ENCODE measurements at regions not wholly inside any gene's neighbourhood (a gene's known extent, or its start where the extent isn't known, plus 50 kb on each side); places are given as distances from the start of the nearest gene placed in this dataset.

DNA sequence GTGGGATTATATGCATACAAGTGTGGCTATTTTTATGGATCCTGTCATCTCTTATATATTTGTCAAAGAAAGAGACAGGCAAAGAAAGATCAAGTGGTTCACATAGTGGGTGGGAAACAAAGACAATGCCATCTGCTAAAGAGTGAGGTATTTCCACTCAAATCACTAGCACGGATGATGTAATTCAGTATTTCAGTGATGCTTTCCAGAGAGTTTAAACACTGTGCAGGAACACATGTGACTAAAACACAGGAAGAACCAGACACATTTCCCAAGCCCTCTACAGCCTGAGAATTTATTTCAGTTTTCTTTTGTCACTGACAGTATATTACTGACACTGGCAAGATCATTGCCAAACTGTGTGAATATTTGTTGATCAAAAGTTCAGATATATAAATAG, 885.7 kb upstream of the CELF2 start (continued):
- TF ChIP-seq RARB (CRISPR knock-in tag; IDR thresholded peaks at IDR 0.05) (no peak), ARNTL (CRISPR knock-in tag; IDR thresholded peaks at IDR 0.05; ENCODE audit: borderline replicate concordance, low read depth) (no peak), CSDC2 (CRISPR knock-in tag; IDR thresholded peaks at IDR 0.05) (no peak), ZC3H10 (CRISPR knock-in tag; IDR thresholded peaks at IDR 0.05) (no peak)

DNA sequence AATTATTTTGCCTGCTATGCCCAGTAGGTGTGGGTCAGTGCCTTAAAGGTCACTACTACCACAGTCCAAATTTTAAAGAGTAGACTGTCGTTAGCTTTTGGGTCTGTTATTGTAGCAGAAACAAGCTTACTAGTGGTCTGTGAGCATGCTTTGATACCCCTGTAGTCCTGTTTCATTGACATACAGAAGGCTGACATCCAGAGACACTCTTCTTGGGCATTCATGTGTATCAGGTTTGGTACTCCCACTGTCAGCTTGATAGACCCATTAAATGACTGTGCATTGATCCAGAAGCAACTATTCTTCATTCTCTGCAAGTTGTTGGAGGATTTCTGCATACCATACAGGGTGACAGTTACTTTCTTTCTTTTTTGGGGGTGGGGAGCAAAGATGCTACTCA, 884.4 kb upstream of the CELF2 start:
- no peak for ATAC-seq
- TF ChIP-seq, protein P1, sequence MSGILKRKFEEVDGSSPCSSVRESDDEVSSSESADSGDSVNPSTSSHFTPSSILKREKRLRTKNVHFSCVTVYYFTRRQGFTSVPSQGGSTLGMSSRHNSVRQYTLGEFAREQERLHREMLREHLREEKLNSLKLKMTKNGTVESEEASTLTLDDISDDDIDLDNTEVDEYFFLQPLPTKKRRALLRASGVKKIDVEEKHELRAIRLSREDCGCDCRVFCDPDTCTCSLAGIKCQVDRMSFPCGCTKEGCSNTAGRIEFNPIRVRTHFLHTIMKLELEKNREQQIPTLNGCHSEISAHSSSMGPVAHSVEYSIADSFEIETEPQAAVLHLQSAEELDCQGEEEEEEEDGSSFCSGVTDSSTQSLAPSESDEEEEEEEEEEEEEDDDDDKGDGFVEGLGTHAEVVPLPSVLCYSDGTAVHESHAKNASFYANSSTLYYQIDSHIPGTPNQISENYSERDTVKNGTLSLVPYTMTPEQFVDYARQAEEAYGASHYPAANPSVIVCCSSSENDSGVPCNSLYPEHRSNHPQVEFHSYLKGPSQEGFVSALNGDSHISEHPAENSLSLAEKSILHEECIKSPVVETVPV (CRISPR knock-in tag; IDR thresholded peaks at IDR 0.05) = no peak
- TF ChIP-seq GLIS3 (CRISPR knock-in tag; IDR thresholded peaks at IDR 0.05) = no peak
- no peak for TF ChIP-seq BACH2 (CRISPR knock-in tag; IDR thresholded peaks at IDR 0.05; ENCODE audit: borderline replicate concordance)
- TF ChIP-seq RARB (CRISPR knock-in tag; IDR thresholded peaks at IDR 0.05) = no peak
- TF ChIP-seq ZC3H10 (CRISPR knock-in tag; IDR thresholded peaks at IDR 0.05) = no peak
- TF ChIP-seq ZFP3 (CRISPR knock-in tag; IDR thresholded peaks at IDR 0.05) = no peak
- no peak for TF ChIP-seq ISL1 (CRISPR knock-in tag; IDR thresholded peaks at IDR 0.05)
- no peak for TF ChIP-seq ZFP30 (CRISPR knock-in tag; IDR thresholded peaks at IDR 0.05)
- TF ChIP-seq, protein P2, sequence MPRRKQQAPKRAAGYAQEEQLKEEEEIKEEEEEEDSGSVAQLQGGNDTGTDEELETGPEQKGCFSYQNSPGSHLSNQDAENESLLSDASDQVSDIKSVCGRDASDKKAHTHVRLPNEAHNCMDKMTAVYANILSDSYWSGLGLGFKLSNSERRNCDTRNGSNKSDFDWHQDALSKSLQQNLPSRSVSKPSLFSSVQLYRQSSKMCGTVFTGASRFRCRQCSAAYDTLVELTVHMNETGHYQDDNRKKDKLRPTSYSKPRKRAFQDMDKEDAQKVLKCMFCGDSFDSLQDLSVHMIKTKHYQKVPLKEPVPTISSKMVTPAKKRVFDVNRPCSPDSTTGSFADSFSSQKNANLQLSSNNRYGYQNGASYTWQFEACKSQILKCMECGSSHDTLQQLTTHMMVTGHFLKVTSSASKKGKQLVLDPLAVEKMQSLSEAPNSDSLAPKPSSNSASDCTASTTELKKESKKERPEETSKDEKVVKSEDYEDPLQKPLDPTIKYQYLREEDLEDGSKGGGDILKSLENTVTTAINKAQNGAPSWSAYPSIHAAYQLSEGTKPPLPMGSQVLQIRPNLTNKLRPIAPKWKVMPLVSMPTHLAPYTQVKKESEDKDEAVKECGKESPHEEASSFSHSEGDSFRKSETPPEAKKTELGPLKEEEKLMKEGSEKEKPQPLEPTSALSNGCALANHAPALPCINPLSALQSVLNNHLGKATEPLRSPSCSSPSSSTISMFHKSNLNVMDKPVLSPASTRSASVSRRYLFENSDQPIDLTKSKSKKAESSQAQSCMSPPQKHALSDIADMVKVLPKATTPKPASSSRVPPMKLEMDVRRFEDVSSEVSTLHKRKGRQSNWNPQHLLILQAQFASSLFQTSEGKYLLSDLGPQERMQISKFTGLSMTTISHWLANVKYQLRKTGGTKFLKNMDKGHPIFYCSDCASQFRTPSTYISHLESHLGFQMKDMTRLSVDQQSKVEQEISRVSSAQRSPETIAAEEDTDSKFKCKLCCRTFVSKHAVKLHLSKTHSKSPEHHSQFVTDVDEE (CRISPR knock-in tag; IDR thresholded peaks at IDR 0.05) = no peak
- no peak for TF ChIP-seq ESRRG (CRISPR knock-in tag; IDR thresholded peaks at IDR 0.05)
- TF ChIP-seq, protein P3, sequence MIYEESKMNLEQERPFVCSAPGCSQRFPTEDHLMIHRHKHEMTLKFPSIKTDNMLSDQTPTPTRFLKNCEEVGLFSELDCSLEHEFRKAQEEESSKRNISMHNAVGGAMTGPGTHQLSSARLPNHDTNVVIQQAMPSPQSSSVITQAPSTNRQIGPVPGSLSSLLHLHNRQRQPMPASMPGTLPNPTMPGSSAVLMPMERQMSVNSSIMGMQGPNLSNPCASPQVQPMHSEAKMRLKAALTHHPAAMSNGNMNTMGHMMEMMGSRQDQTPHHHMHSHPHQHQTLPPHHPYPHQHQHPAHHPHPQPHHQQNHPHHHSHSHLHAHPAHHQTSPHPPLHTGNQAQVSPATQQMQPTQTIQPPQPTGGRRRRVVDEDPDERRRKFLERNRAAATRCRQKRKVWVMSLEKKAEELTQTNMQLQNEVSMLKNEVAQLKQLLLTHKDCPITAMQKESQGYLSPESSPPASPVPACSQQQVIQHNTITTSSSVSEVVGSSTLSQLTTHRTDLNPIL (CRISPR knock-in tag; IDR thresholded peaks at IDR 0.05; ENCODE audit: low read depth) = no peak
- TF ChIP-seq ZNF8 (CRISPR knock-in tag; IDR thresholded peaks at IDR 0.05) = no peak
- no peak for TF ChIP-seq ZNF565 (CRISPR knock-in tag; conservative IDR thresholded peaks at IDR 0.05; ENCODE audit: low read depth)
- TF ChIP-seq ARNTL (CRISPR knock-in tag; IDR thresholded peaks at IDR 0.05; ENCODE audit: borderline replicate concordance, low read depth) = no peak
- no peak for TF ChIP-seq TCF4 (CRISPR knock-in tag; IDR thresholded peaks at IDR 0.05; ENCODE audit: borderline replicate concordance)

DNA sequence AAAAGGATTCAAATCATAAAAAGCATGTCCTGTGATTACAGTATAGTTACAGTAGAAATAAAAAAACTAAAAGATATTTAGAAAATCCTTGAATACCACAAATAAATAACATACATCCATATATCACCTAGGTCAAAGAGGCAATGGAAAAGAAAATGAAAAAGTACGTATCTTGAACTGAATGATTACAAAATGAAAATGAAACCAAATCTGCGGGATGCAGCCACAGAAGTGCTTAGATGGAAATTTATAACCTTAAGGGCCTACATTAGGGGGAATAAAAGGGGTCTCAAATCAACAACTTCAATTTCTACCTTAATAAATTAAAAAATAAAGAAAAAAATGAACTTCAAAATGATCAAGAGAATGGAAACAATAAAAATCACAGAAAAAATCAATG, 879.0 kb upstream of the CELF2 start:
- TF ChIP-seq, protein P1 (CRISPR knock-in tag; IDR thresholded peaks at IDR 0.05) = no peak
- TF ChIP-seq PATZ1 (CRISPR knock-in tag; IDR thresholded peaks at IDR 0.05; ENCODE audit: borderline replicate concordance) = no peak
- TF ChIP-seq ZC3H10 (CRISPR knock-in tag; IDR thresholded peaks at IDR 0.05) = no peak
- no peak for TF ChIP-seq ARNTL (CRISPR knock-in tag; IDR thresholded peaks at IDR 0.05; ENCODE audit: borderline replicate concordance, low read depth)
- TF ChIP-seq OSR1 (CRISPR knock-in tag; IDR thresholded peaks at IDR 0.05) = no peak
- TF ChIP-seq PPARA (CRISPR knock-in tag; IDR thresholded peaks at IDR 0.05; ENCODE audit: borderline replicate concordance) = no peak
- TF ChIP-seq, protein P3 (CRISPR knock-in tag; IDR thresholded peaks at IDR 0.05; ENCODE audit: low read depth) = no peak
- TF ChIP-seq TOX (CRISPR knock-in tag; IDR thresholded peaks at IDR 0.05; ENCODE audit: borderline replicate concordance) = no peak
- TF ChIP-seq TCF4 (CRISPR knock-in tag; IDR thresholded peaks at IDR 0.05; ENCODE audit: borderline replicate concordance) = no peak
- TF ChIP-seq CSDC2 (CRISPR knock-in tag; IDR thresholded peaks at IDR 0.05) = no peak
- TF ChIP-seq ZFP3 (CRISPR knock-in tag; IDR thresholded peaks at IDR 0.05) = no peak
- TF ChIP-seq ESRRG (CRISPR knock-in tag; IDR thresholded peaks at IDR 0.05) = no peak
- no peak for TF ChIP-seq BACH2 (CRISPR knock-in tag; IDR thresholded peaks at IDR 0.05; ENCODE audit: borderline replicate concordance)
- TF ChIP-seq ZNF70 (CRISPR knock-in tag; IDR thresholded peaks at IDR 0.05) = no peak
- TF ChIP-seq ZNF565 (CRISPR knock-in tag; conservative IDR thresholded peaks at IDR 0.05; ENCODE audit: low read depth) = no peak
- no peak for TF ChIP-seq ZNF8 (CRISPR knock-in tag; IDR thresholded peaks at IDR 0.05)
- no peak for ATAC-seq
